SK-N-SH treated with all-trans-retinoic acid at 6 μM for 48 hours (cell line): ENCODE measurements at regions not wholly inside any gene's neighbourhood (a gene's known extent, or its start where the extent isn't known, plus 50 kb on each side); places are given as distances from the start of the nearest gene placed in this dataset.

Experiments
- ATAC-seq: fragments of 200-7000 bp; cut with Tn5 transposase; 3 replicates; pipeline ENCODE4 v1.9.1; 2020; ENCODE audit warnings: mild to moderate bottlenecking, moderate library complexity
- ARNTL ChIP-seq: fragments of 450-650 bp; formaldehyde crosslinking; IDR thresholded peaks from 2 replicates; pipeline ENCODE4 v1.5.0; 2020; ENCODE audit warnings: low read depth, mild to moderate bottlenecking, moderate library complexity, borderline replicate concordance
- BACH2 ChIP-seq: fragments of 250-450 bp; sonication (Bioruptor Pico); IDR thresholded peaks from 2 replicates; pipeline ENCODE4 v1.9.0; 2021; ENCODE audit warnings: mild to moderate bottlenecking, borderline replicate concordance
- CSDC2 ChIP-seq: fragments of 250-450 bp; sonication (Bioruptor Pico); IDR thresholded peaks from 2 replicates; pipeline ENCODE4 v1.5.0; 2020; ENCODE audit warnings: mild to moderate bottlenecking, moderate library complexity
- GLIS3 ChIP-seq: fragments of 250-450 bp; sonication (Bioruptor Pico); IDR thresholded peaks from 2 replicates; pipeline ENCODE4 v1.5.0; 2020; ENCODE audit warnings: mild to moderate bottlenecking, moderate library complexity
- ISL1 ChIP-seq: fragments of 250-450 bp; sonication (Bioruptor Pico); IDR thresholded peaks from 2 replicates; pipeline ENCODE4 v2.1.2; 2022; ENCODE audit warnings: mild to moderate bottlenecking, moderate library complexity
- OSR1 ChIP-seq: fragments of 250-450 bp; sonication (Bioruptor Pico); IDR thresholded peaks from 2 replicates; pipeline ENCODE4 v1.8.0; 2022; ENCODE audit warnings: moderate library complexity, mild to moderate bottlenecking, inconsistent platforms
- PPARA ChIP-seq: fragments of 250-450 bp; sonication (Bioruptor Pico); IDR thresholded peaks from 2 replicates; pipeline ENCODE4 v1.5.0; 2020; ENCODE audit warnings: mild to moderate bottlenecking, borderline replicate concordance
- RARB ChIP-seq: fragments of 250-450 bp; sonication (Bioruptor Pico); IDR thresholded peaks from 2 replicates; pipeline ENCODE4 v1.8.0; 2021; ENCODE audit warnings: mild to moderate bottlenecking, moderate library complexity
- SNAI2 ChIP-seq: fragments of 250-450 bp; sonication (Bioruptor Pico); IDR thresholded peaks from 2 replicates; pipeline ENCODE4 v1.5.0; 2020; ENCODE audit warnings: mild to moderate bottlenecking, moderate library complexity
- TCF4 ChIP-seq: fragments of 250-450 bp; sonication (Bioruptor Pico); IDR thresholded peaks from 2 replicates; pipeline ENCODE4 v1.8.0; 2021; ENCODE audit warnings: mild to moderate bottlenecking, moderate library complexity, borderline replicate concordance
- TOX ChIP-seq: fragments of 250-450 bp; sonication (Bioruptor Pico); IDR thresholded peaks from 2 replicates; pipeline ENCODE4 v1.8.0; 2021; ENCODE audit warnings: mild to moderate bottlenecking, moderate library complexity, borderline replicate concordance
- ZC3H10 ChIP-seq: fragments of 250-450 bp; sonication (Bioruptor Pico); IDR thresholded peaks from 2 replicates; pipeline ENCODE4 v1.5.1; 2021; ENCODE audit warnings: mild to moderate bottlenecking, moderate library complexity
- ZFP3 ChIP-seq: fragments of 250-450 bp; sonication (Bioruptor Pico); IDR thresholded peaks from 2 replicates; pipeline ENCODE4 v1.5.0; 2020; ENCODE audit warnings: mild to moderate bottlenecking, moderate library complexity
- ZFP30 ChIP-seq: fragments of 450-650 bp; formaldehyde crosslinking; IDR thresholded peaks from 2 replicates; pipeline ENCODE4 v1.5.0; 2022; ENCODE audit warnings: mild to moderate bottlenecking, moderate library complexity
- ZNF565 ChIP-seq: fragments of 450-650 bp; formaldehyde crosslinking; conservative IDR thresholded peaks from 2 replicates; pipeline ENCODE4 v1.5.0; 2020; ENCODE audit warnings: low read depth, mild to moderate bottlenecking, moderate library complexity
- ZNF70 ChIP-seq: fragments of 450-650 bp; formaldehyde crosslinking; IDR thresholded peaks from 2 replicates; pipeline ENCODE4 v1.5.0; 2020; ENCODE audit warnings: mild to moderate bottlenecking, moderate library complexity
- ZNF8 ChIP-seq: fragments of 450-650 bp; formaldehyde crosslinking; IDR thresholded peaks from 2 replicates; pipeline ENCODE4 v1.5.0; 2020; ENCODE audit warnings: mild to moderate bottlenecking, moderate library complexity
- TF ChIP-seq, protein P1 (sequence below): fragments of 250-450 bp; sonication (Bioruptor Pico); IDR thresholded peaks from 2 replicates; pipeline ENCODE4 v1.5.0; 2020; ENCODE audit warnings: mild to moderate bottlenecking, moderate library complexity
- TF ChIP-seq, protein P2 (sequence below): fragments of 250-450 bp; sonication (Bioruptor Pico); IDR thresholded peaks from 2 replicates; pipeline ENCODE4 v1.8.0; 2021; ENCODE audit warnings: low read depth, mild to moderate bottlenecking, moderate library complexity, borderline replicate concordance
- TF ChIP-seq, protein P3 (sequence below): fragments of 250-450 bp; sonication (Bioruptor Pico); IDR thresholded peaks from 2 replicates; pipeline ENCODE4 v1.8.0; 2020; ENCODE audit warnings: mild to moderate bottlenecking, moderate library complexity, borderline replicate concordance
- TF ChIP-seq, protein P4 (sequence below): fragments of 250-450 bp; sonication (Bioruptor Pico); IDR thresholded peaks from 2 replicates; pipeline ENCODE4 v1.5.1; 2021; ENCODE audit warnings: mild to moderate bottlenecking, moderate library complexity
- TF ChIP-seq, protein P5 (sequence below): fragments of 250-450 bp; sonication (Bioruptor Pico); IDR thresholded peaks from 2 replicates; pipeline ENCODE4 v1.5.1; 2020; ENCODE audit warnings: low read depth, mild to moderate bottlenecking, moderate library complexity

DNA sequence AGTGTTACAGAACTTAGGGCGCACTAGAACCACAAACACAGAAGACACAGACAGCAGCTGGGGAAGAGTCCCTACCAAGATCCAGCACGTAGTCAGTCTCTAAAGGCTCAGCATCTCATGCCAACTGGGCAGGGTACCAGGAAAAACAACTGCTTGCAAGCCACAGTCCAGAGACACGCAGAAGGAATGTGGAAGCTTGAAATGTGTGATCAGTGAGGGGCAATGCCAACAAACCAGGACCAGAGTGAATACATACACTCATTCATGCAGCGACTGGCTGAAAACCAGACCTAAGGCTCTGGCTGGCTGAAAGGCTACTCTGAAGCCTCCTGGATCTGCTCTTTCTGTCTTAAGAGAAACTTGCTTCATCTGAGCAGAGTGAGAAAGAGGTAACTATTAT lies 1484.8 kb downstream of the EFNB2 start:
- TF ChIP-seq ZNF565 (CRISPR knock-in tag): no peak
- no peak for TF ChIP-seq TCF4 (CRISPR knock-in tag)
- TF ChIP-seq ZFP30 (CRISPR knock-in tag): no peak
- no peak for TF ChIP-seq ZFP3
- TF ChIP-seq ZNF8 (CRISPR knock-in tag): no peak
- TF ChIP-seq, protein P1, sequence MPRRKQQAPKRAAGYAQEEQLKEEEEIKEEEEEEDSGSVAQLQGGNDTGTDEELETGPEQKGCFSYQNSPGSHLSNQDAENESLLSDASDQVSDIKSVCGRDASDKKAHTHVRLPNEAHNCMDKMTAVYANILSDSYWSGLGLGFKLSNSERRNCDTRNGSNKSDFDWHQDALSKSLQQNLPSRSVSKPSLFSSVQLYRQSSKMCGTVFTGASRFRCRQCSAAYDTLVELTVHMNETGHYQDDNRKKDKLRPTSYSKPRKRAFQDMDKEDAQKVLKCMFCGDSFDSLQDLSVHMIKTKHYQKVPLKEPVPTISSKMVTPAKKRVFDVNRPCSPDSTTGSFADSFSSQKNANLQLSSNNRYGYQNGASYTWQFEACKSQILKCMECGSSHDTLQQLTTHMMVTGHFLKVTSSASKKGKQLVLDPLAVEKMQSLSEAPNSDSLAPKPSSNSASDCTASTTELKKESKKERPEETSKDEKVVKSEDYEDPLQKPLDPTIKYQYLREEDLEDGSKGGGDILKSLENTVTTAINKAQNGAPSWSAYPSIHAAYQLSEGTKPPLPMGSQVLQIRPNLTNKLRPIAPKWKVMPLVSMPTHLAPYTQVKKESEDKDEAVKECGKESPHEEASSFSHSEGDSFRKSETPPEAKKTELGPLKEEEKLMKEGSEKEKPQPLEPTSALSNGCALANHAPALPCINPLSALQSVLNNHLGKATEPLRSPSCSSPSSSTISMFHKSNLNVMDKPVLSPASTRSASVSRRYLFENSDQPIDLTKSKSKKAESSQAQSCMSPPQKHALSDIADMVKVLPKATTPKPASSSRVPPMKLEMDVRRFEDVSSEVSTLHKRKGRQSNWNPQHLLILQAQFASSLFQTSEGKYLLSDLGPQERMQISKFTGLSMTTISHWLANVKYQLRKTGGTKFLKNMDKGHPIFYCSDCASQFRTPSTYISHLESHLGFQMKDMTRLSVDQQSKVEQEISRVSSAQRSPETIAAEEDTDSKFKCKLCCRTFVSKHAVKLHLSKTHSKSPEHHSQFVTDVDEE (CRISPR knock-in tag): no peak
- TF ChIP-seq, protein P2, sequence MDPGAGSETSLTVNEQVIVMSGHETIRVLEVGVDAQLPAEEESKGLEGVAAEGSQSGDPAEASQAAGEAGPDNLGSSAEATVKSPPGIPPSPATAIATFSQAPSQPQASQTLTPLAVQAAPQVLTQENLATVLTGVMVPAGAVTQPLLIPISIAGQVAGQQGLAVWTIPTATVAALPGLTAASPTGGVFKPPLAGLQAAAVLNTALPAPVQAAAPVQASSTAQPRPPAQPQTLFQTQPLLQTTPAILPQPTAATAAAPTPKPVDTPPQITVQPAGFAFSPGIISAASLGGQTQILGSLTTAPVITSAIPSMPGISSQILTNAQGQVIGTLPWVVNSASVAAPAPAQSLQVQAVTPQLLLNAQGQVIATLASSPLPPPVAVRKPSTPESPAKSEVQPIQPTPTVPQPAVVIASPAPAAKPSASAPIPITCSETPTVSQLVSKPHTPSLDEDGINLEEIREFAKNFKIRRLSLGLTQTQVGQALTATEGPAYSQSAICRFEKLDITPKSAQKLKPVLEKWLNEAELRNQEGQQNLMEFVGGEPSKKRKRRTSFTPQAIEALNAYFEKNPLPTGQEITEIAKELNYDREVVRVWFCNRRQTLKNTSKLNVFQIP (CRISPR knock-in tag): no peak
- ATAC-seq: no peak

DNA sequence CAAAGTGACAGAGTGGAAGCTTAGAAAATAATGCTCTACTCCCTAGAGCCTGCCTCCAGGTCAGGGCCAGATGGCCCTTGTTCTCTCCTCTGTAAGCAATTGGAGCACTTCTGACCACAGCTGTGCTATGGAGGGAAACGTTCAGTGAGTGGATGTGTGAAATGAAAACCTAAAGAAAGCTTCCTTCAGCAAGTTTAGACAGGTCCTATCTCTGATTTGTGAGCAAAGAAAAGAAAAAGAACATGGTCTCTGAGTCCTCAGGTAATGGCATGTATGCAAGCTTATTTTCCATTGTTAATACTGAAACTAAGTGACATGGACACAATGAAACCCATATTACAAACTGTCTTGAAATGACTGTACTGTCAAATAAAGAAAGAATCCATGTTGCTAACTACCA lies 1486.8 kb downstream of the EFNB2 start:
- no peak for TF ChIP-seq BACH2 (CRISPR knock-in tag)
- no peak for TF ChIP-seq RARB
- no peak for TF ChIP-seq SNAI2 (CRISPR knock-in tag)
- TF ChIP-seq, all 23 proteins: peak for 0
- no peak for ATAC-seq

DNA sequence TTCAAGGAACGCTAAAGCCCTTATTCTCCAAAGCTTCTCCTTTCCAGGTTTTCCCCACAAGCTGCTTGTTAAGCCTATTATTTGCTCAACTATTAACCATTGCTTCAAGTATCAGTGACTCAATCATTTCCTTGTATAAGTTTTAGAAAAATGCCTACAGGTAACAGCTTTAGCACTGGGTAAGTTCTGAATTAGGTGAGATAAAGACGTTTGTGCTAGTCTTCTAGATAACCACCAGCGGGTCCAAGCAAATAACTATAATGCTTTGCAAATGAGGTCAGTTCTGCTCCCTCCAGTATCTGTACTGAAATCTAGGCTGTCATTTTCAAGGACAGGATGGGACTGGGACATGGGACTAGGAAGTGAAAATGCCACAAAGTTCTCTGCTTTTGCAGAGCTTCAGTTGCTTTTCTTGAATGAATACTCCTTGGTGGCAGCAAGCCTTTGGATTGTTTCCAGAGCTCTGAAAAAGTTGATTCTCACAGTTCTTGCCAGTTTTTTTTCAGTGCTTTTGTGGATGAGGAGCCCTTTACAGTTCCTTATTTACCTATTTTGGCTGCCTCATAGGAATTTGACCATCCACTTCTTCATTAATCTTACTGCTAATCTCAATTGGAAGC lies 1487.7 kb downstream of the EFNB2 start:
- no peak for ATAC-seq
- TF ChIP-seq OSR1 (CRISPR knock-in tag) (no peak), PPARA (CRISPR knock-in tag) (no peak), GLIS3 (CRISPR knock-in tag) (no peak), ZNF70 (CRISPR knock-in tag) (no peak), ZFP3 (no peak), CSDC2 (CRISPR knock-in tag) (no peak), ISL1 (CRISPR knock-in tag) (no peak), BACH2 (CRISPR knock-in tag) (no peak)
- TF ChIP-seq, protein P3, sequence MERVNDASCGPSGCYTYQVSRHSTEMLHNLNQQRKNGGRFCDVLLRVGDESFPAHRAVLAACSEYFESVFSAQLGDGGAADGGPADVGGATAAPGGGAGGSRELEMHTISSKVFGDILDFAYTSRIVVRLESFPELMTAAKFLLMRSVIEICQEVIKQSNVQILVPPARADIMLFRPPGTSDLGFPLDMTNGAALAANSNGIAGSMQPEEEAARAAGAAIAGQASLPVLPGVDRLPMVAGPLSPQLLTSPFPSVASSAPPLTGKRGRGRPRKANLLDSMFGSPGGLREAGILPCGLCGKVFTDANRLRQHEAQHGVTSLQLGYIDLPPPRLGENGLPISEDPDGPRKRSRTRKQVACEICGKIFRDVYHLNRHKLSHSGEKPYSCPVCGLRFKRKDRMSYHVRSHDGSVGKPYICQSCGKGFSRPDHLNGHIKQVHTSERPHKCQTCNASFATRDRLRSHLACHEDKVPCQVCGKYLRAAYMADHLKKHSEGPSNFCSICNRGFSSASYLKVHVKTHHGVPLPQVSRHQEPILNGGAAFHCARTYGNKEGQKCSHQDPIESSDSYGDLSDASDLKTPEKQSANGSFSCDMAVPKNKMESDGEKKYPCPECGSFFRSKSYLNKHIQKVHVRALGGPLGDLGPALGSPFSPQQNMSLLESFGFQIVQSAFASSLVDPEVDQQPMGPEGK: no peak
- TF ChIP-seq, protein P4, sequence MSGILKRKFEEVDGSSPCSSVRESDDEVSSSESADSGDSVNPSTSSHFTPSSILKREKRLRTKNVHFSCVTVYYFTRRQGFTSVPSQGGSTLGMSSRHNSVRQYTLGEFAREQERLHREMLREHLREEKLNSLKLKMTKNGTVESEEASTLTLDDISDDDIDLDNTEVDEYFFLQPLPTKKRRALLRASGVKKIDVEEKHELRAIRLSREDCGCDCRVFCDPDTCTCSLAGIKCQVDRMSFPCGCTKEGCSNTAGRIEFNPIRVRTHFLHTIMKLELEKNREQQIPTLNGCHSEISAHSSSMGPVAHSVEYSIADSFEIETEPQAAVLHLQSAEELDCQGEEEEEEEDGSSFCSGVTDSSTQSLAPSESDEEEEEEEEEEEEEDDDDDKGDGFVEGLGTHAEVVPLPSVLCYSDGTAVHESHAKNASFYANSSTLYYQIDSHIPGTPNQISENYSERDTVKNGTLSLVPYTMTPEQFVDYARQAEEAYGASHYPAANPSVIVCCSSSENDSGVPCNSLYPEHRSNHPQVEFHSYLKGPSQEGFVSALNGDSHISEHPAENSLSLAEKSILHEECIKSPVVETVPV (CRISPR knock-in tag): no peak

DNA sequence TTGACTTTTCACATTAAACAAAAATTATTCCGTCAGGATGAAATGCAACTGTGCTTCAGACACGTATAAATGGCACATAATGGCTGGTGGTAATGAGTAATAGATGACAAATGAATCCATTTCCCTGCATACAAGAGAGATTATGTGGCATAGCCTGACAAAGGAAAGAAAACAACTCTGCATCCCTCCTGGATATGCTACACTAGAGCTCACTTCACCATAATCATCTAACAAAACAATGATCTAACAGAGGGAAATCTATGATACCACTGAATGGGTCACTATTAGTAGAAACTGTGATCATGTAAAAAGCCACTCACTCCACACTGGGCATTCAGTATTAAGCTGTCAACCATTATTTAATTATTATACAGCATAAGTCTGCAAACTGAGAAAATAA lies 1498.4 kb downstream of the EFNB2 start:
- no peak for ATAC-seq
- TF ChIP-seq, protein P2 (CRISPR knock-in tag): no peak
- TF ChIP-seq ZC3H10 (CRISPR knock-in tag) (no peak), GLIS3 (CRISPR knock-in tag) (no peak), TCF4 (CRISPR knock-in tag) (no peak), ARNTL (CRISPR knock-in tag) (no peak), ZNF565 (CRISPR knock-in tag) (no peak), ZFP30 (CRISPR knock-in tag) (no peak), ZFP3 (no peak), ISL1 (CRISPR knock-in tag) (no peak), TOX (no peak)
- TF ChIP-seq, protein P4 (CRISPR knock-in tag): no peak
- TF ChIP-seq, protein P5, sequence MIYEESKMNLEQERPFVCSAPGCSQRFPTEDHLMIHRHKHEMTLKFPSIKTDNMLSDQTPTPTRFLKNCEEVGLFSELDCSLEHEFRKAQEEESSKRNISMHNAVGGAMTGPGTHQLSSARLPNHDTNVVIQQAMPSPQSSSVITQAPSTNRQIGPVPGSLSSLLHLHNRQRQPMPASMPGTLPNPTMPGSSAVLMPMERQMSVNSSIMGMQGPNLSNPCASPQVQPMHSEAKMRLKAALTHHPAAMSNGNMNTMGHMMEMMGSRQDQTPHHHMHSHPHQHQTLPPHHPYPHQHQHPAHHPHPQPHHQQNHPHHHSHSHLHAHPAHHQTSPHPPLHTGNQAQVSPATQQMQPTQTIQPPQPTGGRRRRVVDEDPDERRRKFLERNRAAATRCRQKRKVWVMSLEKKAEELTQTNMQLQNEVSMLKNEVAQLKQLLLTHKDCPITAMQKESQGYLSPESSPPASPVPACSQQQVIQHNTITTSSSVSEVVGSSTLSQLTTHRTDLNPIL (CRISPR knock-in tag): no peak
